Sigmoid colon (tissue), 4 donors: ENCODE measurements at regions not wholly inside any gene's neighbourhood (a gene's known extent, or its start where the extent isn't known, plus 50 kb on each side); places are given as distances from the start of the nearest gene placed in this dataset.

Experiments
- EP300 ChIP-seq, 4 donors: sonication (generic); formaldehyde crosslinking; IDR thresholded peaks; one replicate each; pipeline ENCODE4 v1.6.1; 2017; ENCODE audit warnings: antibody characterized with exemption in 4 of 4
- POLR2A ChIP-seq, 2 donors: fragments of 450-650 bp; IDR thresholded peaks; one replicate each; pipeline ENCODE4 v1.6.1; 2016; ENCODE audit warnings: antibody characterized with exemption in 2 of 2, mild to moderate bottlenecking in 2 of 2, moderate library complexity in 2 of 2
- TF ChIP-seq, protein P1 (sequence below), 4 experiments: fragments of 450-650 bp in 3 of 4; fragments of 200-600 bp in 1 of 4; IDR thresholded peaks; one replicate each; pipeline ENCODE4 v1.5.1; 2016 to 2019; ENCODE audit warnings: antibody characterized with exemption in 4 of 4, mild to moderate bottlenecking in 3 of 4, moderate library complexity in 2 of 4

- TF ChIP-seq POLR2A (IDR thresholded peaks at IDR 0.05) = no peak
- TF ChIP-seq, protein P1, sequence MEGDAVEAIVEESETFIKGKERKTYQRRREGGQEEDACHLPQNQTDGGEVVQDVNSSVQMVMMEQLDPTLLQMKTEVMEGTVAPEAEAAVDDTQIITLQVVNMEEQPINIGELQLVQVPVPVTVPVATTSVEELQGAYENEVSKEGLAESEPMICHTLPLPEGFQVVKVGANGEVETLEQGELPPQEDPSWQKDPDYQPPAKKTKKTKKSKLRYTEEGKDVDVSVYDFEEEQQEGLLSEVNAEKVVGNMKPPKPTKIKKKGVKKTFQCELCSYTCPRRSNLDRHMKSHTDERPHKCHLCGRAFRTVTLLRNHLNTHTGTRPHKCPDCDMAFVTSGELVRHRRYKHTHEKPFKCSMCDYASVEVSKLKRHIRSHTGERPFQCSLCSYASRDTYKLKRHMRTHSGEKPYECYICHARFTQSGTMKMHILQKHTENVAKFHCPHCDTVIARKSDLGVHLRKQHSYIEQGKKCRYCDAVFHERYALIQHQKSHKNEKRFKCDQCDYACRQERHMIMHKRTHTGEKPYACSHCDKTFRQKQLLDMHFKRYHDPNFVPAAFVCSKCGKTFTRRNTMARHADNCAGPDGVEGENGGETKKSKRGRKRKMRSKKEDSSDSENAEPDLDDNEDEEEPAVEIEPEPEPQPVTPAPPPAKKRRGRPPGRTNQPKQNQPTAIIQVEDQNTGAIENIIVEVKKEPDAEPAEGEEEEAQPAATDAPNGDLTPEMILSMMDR (IDR thresholded peaks at IDR 0.05) = no peak
- TF ChIP-seq EP300 (IDR thresholded peaks at IDR 0.05) = no peak
These were observed 328.1 kb upstream of the LYPLAL1 start for GRCh38 chr1:218845589-218845988.
